ENCODE measurements at regions not wholly inside any gene's neighbourhood (a gene's known extent, or its start where the extent isn't known, plus 50 kb on each side); places are given as distances from the start of the nearest gene placed in this dataset.

GRCh38 chr9:108615152-108615551, 240.6 kb downstream of the ACTL7B start:
- no peak overlapping the region for H3K4me3 ChIP-seq (ENCODE audit: low read depth, low read length)
- H3K9ac ChIP-seq (ENCODE audit: low read depth, low read length) = no peak overlapping the region
- H3K27me3 ChIP-seq (ENCODE audit: control insufficient read depth, insufficient read depth, low read length) = no peaks in the 10 kb centered on the region
- no peaks in the 10 kb centered on the region for H3K9me3 ChIP-seq (ENCODE audit: control insufficient read depth, insufficient read depth, low read length)
- H3K36me3 ChIP-seq (ENCODE audit: control insufficient read depth, insufficient read depth, low read length) = no peaks in the 10 kb centered on the region
- H3K4me1 ChIP-seq (ENCODE audit: control insufficient read depth, insufficient read depth, low read length) = no peaks in the 10 kb centered on the region

DNA sequence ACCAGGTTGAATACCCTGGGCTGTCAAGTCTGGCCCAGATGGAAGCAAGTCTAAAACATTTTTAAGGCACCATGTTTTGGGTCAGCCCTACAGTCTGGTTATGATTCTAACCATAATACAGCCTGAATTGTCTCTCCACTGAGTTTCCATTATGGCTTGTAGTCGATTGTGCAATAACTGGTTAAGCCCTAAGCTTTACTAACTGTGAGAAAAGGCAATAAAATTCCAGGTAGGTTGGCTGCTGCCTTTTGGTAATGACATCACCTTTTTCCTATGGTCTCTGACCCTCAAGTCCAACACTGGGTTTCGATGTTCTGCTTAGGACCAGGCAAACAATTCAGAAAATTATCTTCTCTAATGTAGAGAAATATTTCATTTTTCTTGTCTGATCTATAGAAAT, 243.3 kb downstream of the ACTL7B start:
- Histone ChIP-seq H3K9me3 (ENCODE audit: control insufficient read depth, insufficient read depth, low read length) (no peaks in the 10 kb centered on the region), H3K4me1 (ENCODE audit: control insufficient read depth, insufficient read depth, low read length) (no peaks in the 10 kb centered on the region), H3K4me3 (ENCODE audit: low read depth, low read length) (no peak overlapping the region), H3K27me3 (ENCODE audit: control insufficient read depth, insufficient read depth, low read length) (no peaks in the 10 kb centered on the region), H3K9ac (ENCODE audit: low read depth, low read length) (no peak overlapping the region), H3K36me3 (ENCODE audit: control insufficient read depth, insufficient read depth, low read length) (no peaks in the 10 kb centered on the region)

DNA sequence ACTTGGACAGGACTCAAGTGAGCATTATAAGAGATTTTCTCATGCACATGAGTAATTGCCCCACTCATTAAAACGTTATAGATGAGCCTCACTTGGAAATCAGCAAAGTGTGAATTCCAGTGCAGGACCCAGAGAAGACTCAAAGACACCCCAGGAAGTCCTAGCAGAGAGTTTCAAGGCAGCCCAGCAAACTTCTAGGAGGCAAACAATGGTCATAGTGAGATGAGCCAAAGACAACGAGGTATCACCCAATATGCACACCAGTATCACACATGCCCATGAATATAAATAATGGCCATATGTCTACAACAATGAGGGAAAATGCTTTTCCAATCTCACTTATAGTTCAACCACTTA, 245.9 kb downstream of the ACTL7B start:
- Histone ChIP-seq H3K27me3 (ENCODE audit: control insufficient read depth, insufficient read depth, low read length) (no peaks in the 10 kb centered on the region), H3K36me3 (ENCODE audit: control insufficient read depth, insufficient read depth, low read length) (no peaks in the 10 kb centered on the region), H3K9me3 (ENCODE audit: control insufficient read depth, insufficient read depth, low read length) (no peaks in the 10 kb centered on the region), H3K4me3 (ENCODE audit: low read depth, low read length) (no peak overlapping the region), H3K4me1 (ENCODE audit: control insufficient read depth, insufficient read depth, low read length) (no peaks in the 10 kb centered on the region), H3K9ac (ENCODE audit: low read depth, low read length) (no peak overlapping the region)

GRCh38 chr9:108609227-108609896, 246.4 kb downstream of the ACTL7B start:
- Histone ChIP-seq H3K9me3 (ENCODE audit: control insufficient read depth, insufficient read depth, low read length) (no peaks in the 10 kb centered on the region), H3K4me1 (ENCODE audit: control insufficient read depth, insufficient read depth, low read length) (no peaks in the 10 kb centered on the region), H3K4me3 (ENCODE audit: low read depth, low read length) (no peak overlapping the region), H3K36me3 (ENCODE audit: control insufficient read depth, insufficient read depth, low read length) (no peaks in the 10 kb centered on the region), H3K27me3 (ENCODE audit: control insufficient read depth, insufficient read depth, low read length) (no peaks in the 10 kb centered on the region), H3K9ac (ENCODE audit: low read depth, low read length) (no peak overlapping the region)

GRCh38 chr9:108607607-108608006, 248.2 kb downstream of the ACTL7B start:
- H3K27me3 ChIP-seq (ENCODE audit: control insufficient read depth, insufficient read depth, low read length) = no peaks in the 10 kb centered on the region
- no peaks in the 10 kb centered on the region for H3K9me3 ChIP-seq (ENCODE audit: control insufficient read depth, insufficient read depth, low read length)
- H3K4me3 ChIP-seq (ENCODE audit: low read depth, low read length) = no peak overlapping the region
- H3K9ac ChIP-seq (ENCODE audit: low read depth, low read length) = no peak overlapping the region
- no peaks in the 10 kb centered on the region for H3K4me1 ChIP-seq (ENCODE audit: control insufficient read depth, insufficient read depth, low read length)
- no peaks in the 10 kb centered on the region for H3K36me3 ChIP-seq (ENCODE audit: control insufficient read depth, insufficient read depth, low read length)

DNA sequence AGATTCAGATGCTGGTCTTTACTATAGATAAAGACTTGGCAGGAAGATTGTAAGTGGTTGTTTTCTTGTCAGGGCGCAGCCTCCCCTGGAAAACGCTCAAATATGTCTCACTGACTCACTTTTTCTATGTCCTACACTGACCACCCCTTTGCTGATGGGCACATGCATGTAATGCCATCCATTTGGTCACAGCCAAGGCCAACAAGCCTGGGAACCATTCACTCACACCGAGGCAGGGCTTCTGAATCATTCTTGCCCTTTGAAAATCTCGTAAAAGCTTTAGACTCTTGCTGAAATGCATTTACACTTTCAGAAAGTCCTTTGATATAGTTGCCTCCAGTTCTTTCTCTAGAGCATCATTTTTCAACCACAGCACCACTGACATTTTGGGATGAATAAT, 249.4 kb downstream of the ACTL7B start:
- no peak overlapping the region for H3K9ac ChIP-seq (ENCODE audit: low read depth, low read length)
- H3K4me1 ChIP-seq (ENCODE audit: control insufficient read depth, insufficient read depth, low read length) = no peaks in the 10 kb centered on the region
- H3K9me3 ChIP-seq (ENCODE audit: control insufficient read depth, insufficient read depth, low read length) = no peaks in the 10 kb centered on the region
- H3K36me3 ChIP-seq (ENCODE audit: control insufficient read depth, insufficient read depth, low read length) = no peaks in the 10 kb centered on the region
- no peak overlapping the region for H3K4me3 ChIP-seq (ENCODE audit: low read depth, low read length)
- no peaks in the 10 kb centered on the region for H3K27me3 ChIP-seq (ENCODE audit: control insufficient read depth, insufficient read depth, low read length)

- Histone ChIP-seq H3K36me3 (ENCODE audit: control insufficient read depth, insufficient read depth, low read length) (no peaks in the 10 kb centered on the region), H3K4me1 (ENCODE audit: control insufficient read depth, insufficient read depth, low read length) (no peaks in the 10 kb centered on the region), H3K4me3 (ENCODE audit: low read depth, low read length) (no peak overlapping the region), H3K9me3 (ENCODE audit: control insufficient read depth, insufficient read depth, low read length) (no peaks in the 10 kb centered on the region), H3K27me3 (ENCODE audit: control insufficient read depth, insufficient read depth, low read length) (no peaks in the 10 kb centered on the region), H3K9ac (ENCODE audit: low read depth, low read length) (no peak overlapping the region)
Observed at GRCh38 chr9:108603141-108603540, 252.6 kb downstream of the ACTL7B start.

- Histone ChIP-seq H3K4me1 (ENCODE audit: control insufficient read depth, insufficient read depth, low read length) (no peaks in the 10 kb centered on the region), H3K4me3 (ENCODE audit: low read depth, low read length) (no peak overlapping the region), H3K36me3 (ENCODE audit: control insufficient read depth, insufficient read depth, low read length) (no peaks in the 10 kb centered on the region), H3K27me3 (ENCODE audit: control insufficient read depth, insufficient read depth, low read length) (no peaks in the 10 kb centered on the region), H3K9me3 (ENCODE audit: control insufficient read depth, insufficient read depth, low read length) (no peaks in the 10 kb centered on the region), H3K9ac (ENCODE audit: low read depth, low read length) (no peak overlapping the region)
Observed at GRCh38 chr9:108600896-108601295, 254.9 kb downstream of the ACTL7B start.

- H3K4me1 ChIP-seq (ENCODE audit: control insufficient read depth, insufficient read depth, low read length) = no peaks in the 10 kb centered on the region
- no peaks in the 10 kb centered on the region for H3K36me3 ChIP-seq (ENCODE audit: control insufficient read depth, insufficient read depth, low read length)
- no peaks in the 10 kb centered on the region for H3K9me3 ChIP-seq (ENCODE audit: control insufficient read depth, insufficient read depth, low read length)
- H3K4me3 ChIP-seq (ENCODE audit: low read depth, low read length) = no peak overlapping the region
- no peaks in the 10 kb centered on the region for H3K27me3 ChIP-seq (ENCODE audit: control insufficient read depth, insufficient read depth, low read length)
- no peak overlapping the region for H3K9ac ChIP-seq (ENCODE audit: low read depth, low read length)
Observed at GRCh38 chr9:108599571-108599970, 256.2 kb downstream of the ACTL7B start.

DNA sequence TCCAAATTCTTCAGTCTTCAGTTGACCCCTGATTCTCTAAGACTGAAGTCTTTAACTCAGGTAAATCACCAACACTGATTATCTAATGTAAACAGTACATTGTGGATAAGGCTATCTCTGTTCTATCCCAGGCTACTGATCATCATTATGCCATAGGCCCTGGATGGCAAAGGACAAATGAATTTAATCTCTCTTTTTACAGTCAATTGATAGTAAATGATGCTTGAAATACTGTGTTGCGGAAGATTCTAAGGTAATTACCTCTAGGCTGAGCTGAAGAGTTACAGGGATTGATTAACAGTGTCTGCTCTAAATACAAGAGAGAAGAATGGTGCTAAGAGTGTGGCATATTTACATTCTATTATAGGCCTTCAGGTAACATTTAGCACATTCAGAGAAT, 264.7 kb downstream of the ACTL7B start:
- H3K4me3 ChIP-seq (ENCODE audit: low read depth, low read length) = no peak overlapping the region
- H3K9ac ChIP-seq (ENCODE audit: low read depth, low read length) = no peak overlapping the region
- H3K9me3 ChIP-seq (ENCODE audit: control insufficient read depth, insufficient read depth, low read length) = no peaks in the 10 kb centered on the region
- no peaks in the 10 kb centered on the region for H3K4me1 ChIP-seq (ENCODE audit: control insufficient read depth, insufficient read depth, low read length)
- no peaks in the 10 kb centered on the region for H3K27me3 ChIP-seq (ENCODE audit: control insufficient read depth, insufficient read depth, low read length)
- H3K36me3 ChIP-seq (ENCODE audit: control insufficient read depth, insufficient read depth, low read length) = no peaks in the 10 kb centered on the region

- Histone ChIP-seq H3K4me1 (ENCODE audit: control insufficient read depth, insufficient read depth, low read length) (no peaks in the 10 kb centered on the region), H3K4me3 (ENCODE audit: low read depth, low read length) (no peak overlapping the region), H3K9me3 (ENCODE audit: control insufficient read depth, insufficient read depth, low read length) (no peaks in the 10 kb centered on the region), H3K27me3 (ENCODE audit: control insufficient read depth, insufficient read depth, low read length) (no peaks in the 10 kb centered on the region), H3K9ac (ENCODE audit: low read depth, low read length) (no peak overlapping the region), H3K36me3 (ENCODE audit: control insufficient read depth, insufficient read depth, low read length) (no peaks in the 10 kb centered on the region)
Observed at GRCh38 chr9:108588246-108588645, 267.5 kb downstream of the ACTL7B start.

- no peaks in the 10 kb centered on the region for H3K4me1 ChIP-seq (ENCODE audit: control insufficient read depth, insufficient read depth, low read length)
- no peaks in the 10 kb centered on the region for H3K36me3 ChIP-seq (ENCODE audit: control insufficient read depth, insufficient read depth, low read length)
- H3K27me3 ChIP-seq (ENCODE audit: control insufficient read depth, insufficient read depth, low read length) = no peaks in the 10 kb centered on the region
- no peak overlapping the region for H3K9ac ChIP-seq (ENCODE audit: low read depth, low read length)
- no peak overlapping the region for H3K4me3 ChIP-seq (ENCODE audit: low read depth, low read length)
- H3K9me3 ChIP-seq (ENCODE audit: control insufficient read depth, insufficient read depth, low read length) = no peaks in the 10 kb centered on the region
Observed at GRCh38 chr9:108586471-108587139, 269.2 kb downstream of the ACTL7B start.

Data from iPS-15b (cell line).